ENCODE measurements at regions not wholly inside any gene's neighbourhood (a gene's known extent, or its start where the extent isn't known, plus 50 kb on each side); places are given as distances from the start of the nearest gene placed in this dataset.
A peak's percentile ranks its signal among the peaks of the same experiment; 100 is the strongest.

- H3K4me3 ChIP-seq (ENCODE audit: low read depth, low read length): no peak overlapping the region
- TF ChIP-seq, protein P1, sequence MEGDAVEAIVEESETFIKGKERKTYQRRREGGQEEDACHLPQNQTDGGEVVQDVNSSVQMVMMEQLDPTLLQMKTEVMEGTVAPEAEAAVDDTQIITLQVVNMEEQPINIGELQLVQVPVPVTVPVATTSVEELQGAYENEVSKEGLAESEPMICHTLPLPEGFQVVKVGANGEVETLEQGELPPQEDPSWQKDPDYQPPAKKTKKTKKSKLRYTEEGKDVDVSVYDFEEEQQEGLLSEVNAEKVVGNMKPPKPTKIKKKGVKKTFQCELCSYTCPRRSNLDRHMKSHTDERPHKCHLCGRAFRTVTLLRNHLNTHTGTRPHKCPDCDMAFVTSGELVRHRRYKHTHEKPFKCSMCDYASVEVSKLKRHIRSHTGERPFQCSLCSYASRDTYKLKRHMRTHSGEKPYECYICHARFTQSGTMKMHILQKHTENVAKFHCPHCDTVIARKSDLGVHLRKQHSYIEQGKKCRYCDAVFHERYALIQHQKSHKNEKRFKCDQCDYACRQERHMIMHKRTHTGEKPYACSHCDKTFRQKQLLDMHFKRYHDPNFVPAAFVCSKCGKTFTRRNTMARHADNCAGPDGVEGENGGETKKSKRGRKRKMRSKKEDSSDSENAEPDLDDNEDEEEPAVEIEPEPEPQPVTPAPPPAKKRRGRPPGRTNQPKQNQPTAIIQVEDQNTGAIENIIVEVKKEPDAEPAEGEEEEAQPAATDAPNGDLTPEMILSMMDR (IDR thresholded peaks at IDR 0.05): no peak
- no peaks in the 10 kb centered on the region for H3K79me2 ChIP-seq
- peaks cover 3% of the 10 kb centered on the region for H3K4me1 ChIP-seq
- no peaks in the 10 kb centered on the region for H3K36me3 ChIP-seq (ENCODE audit: control insufficient read depth, insufficient read depth, low read length)
- no peak overlapping the region for H3K4me2 ChIP-seq (ENCODE audit: low read length)
- peak overlapping the region; percentile 41 for H2AFZ ChIP-seq
- H3K27ac ChIP-seq: no peak overlapping the region
- no peak overlapping the region for H3K9ac ChIP-seq
- H3K9me3 ChIP-seq (ENCODE audit: control insufficient read depth, low read length): no peaks in the 10 kb centered on the region
- no peaks in the 10 kb centered on the region for H3K27me3 ChIP-seq (ENCODE audit: control insufficient read depth, insufficient read depth, low read length)
Observed at GRCh38 chr5:172506251-172506650, 51.9 kb upstream of the SH3PXD2B start.

DNA sequence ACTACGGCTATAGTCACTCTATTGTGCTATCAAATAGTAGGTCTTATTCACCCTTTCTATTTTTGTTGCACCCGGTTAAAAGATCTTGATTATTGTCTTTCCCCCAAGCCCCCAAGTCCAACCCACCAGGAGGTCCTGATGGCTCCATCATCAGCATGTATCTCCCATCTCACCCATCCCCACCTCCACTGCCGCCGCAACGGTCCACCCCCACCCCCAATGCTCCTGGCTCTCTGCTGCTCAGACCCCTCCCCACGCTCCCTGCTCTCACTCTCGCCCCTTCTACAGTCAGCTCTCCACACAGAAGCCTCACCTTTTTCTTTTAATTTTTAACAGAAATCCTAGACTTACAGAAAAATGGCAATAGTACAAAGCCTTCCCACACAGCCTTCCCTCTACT is 51.5 kb upstream of the SH3PXD2B start:
- Histone ChIP-seq H3K4me2 (ENCODE audit: low read length) (no peak overlapping the region), H3K79me2 (no peaks in the 10 kb centered on the region), H3K9me3 (ENCODE audit: control insufficient read depth, low read length) (no peaks in the 10 kb centered on the region), H3K4me1 (peaks cover 3% of the 10 kb centered on the region), H2AFZ (peak overlapping the region; percentile 41), H3K4me3 (ENCODE audit: low read depth, low read length) (no peak overlapping the region), H3K27me3 (ENCODE audit: control insufficient read depth, insufficient read depth, low read length) (no peaks in the 10 kb centered on the region), H3K36me3 (ENCODE audit: control insufficient read depth, insufficient read depth, low read length) (no peaks in the 10 kb centered on the region), H3K27ac (no peak overlapping the region), H3K9ac (no peak overlapping the region)
- TF ChIP-seq, protein P1 (IDR thresholded peaks at IDR 0.05): no peak

DNA sequence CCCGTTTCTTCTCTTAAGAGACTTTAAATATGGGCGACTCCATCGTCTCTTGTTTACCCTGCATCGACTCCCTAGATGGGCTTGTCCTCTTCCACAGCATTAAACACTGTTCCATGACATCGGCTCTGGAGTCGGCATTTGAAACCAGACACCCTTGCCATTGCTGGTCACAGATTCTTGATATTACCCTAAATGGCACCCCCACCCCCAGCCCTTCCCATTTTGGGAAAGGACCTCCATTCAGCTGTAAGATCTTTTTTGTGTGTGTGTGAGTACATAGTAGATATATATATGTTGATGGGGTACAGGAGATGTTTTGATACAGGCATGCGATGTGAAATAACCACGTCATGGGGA is 51.1 kb upstream of the SH3PXD2B start:
- H3K4me1 ChIP-seq: peaks cover 3% of the 10 kb centered on the region
- no peak overlapping the region for H3K9ac ChIP-seq
- no peak overlapping the region for H2AFZ ChIP-seq
- peak overlapping the region; percentile 31 for H3K27ac ChIP-seq
- no peaks in the 10 kb centered on the region for H3K27me3 ChIP-seq (ENCODE audit: control insufficient read depth, insufficient read depth, low read length)
- H3K9me3 ChIP-seq (ENCODE audit: control insufficient read depth, low read length): no peaks in the 10 kb centered on the region
- TF ChIP-seq, protein P1 (IDR thresholded peaks at IDR 0.05): no peak
- no peaks in the 10 kb centered on the region for H3K36me3 ChIP-seq (ENCODE audit: control insufficient read depth, insufficient read depth, low read length)
- H3K4me3 ChIP-seq (ENCODE audit: low read depth, low read length): no peak overlapping the region
- no peak overlapping the region for H3K4me2 ChIP-seq (ENCODE audit: low read length)
- H3K79me2 ChIP-seq: no peaks in the 10 kb centered on the region

- Histone ChIP-seq H3K9ac (no peak overlapping the region), H3K4me2 (ENCODE audit: low read length) (no peak overlapping the region), H3K27ac (peak overlapping the region; percentile 31), H3K4me1 (peaks cover 3% of the 10 kb centered on the region), H2AFZ (no peak overlapping the region), H3K36me3 (ENCODE audit: control insufficient read depth, insufficient read depth, low read length) (no peaks in the 10 kb centered on the region), H3K9me3 (ENCODE audit: control insufficient read depth, low read length) (no peaks in the 10 kb centered on the region), H3K4me3 (ENCODE audit: low read depth, low read length) (no peak overlapping the region), H3K79me2 (no peaks in the 10 kb centered on the region), H3K27me3 (ENCODE audit: control insufficient read depth, insufficient read depth, low read length) (no peaks in the 10 kb centered on the region)
- TF ChIP-seq, protein P1 (IDR thresholded peaks at IDR 0.05): no peak
Observed at GRCh38 chr5:172504701-172505402, 50.5 kb upstream of the SH3PXD2B start.

Measured in parathyroid adenoma (tissue), 2 donors.